ENCODE measurements at regions not wholly inside any gene's neighbourhood (a gene's known extent, or its start where the extent isn't known, plus 50 kb on each side); places are given as distances from the start of the nearest gene placed in this dataset.

DNA sequence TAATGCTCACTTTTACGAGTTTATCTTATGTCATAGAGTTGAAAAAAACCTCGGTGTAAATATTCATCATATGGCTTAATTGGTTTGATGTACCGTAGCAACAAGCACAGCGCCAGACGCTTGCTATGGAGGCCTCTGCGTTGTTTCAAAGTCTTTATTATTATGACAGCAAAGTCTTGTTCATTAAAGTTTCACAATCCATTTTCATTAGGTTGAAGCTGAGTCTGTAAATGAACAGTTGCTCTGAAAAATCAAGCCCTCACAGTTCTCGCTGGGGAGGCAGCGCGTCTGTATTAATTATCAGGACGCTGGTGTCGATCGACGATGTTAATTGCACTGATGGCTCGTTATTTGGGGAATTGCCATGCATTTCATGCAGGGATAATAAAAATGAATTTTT, 185.6 kb downstream of the INSC start:
- H3K4me3 ChIP-seq (replicated peaks in 1 of 3; ENCODE audit: insufficient read depth in 1 of 3, low read depth in 2 of 3, low read length in 3 of 3): no peak overlapping the region
- H3K4me2 ChIP-seq (ENCODE audit: low read depth, low read length): no peak overlapping the region
- ATAC-seq (no peak), FAIRE-seq (no peak), DNase-seq (ENCODE audit: low spot score) (no peak)
- POLR2A ChIA-PET: no interaction called here
- WGBS (ENCODE audit: low lambda C conversion rate): 62% methylated on average over 14 of the region's 14 CpGs
- H3K27ac ChIP-seq (ENCODE audit: extremely low read length, insufficient read depth, low read length): no peak overlapping the region
- no TSS peak for BruUV-seq (replicated peaks)
- H3K79me2 ChIP-seq (ENCODE audit: insufficient read depth, low read length): no peaks in the 10 kb centered on the region
- H3K27me3 ChIP-seq (ENCODE audit: control insufficient read depth in 1 of 2, insufficient read depth in 2 of 2, low read length in 2 of 2): no peaks in the 10 kb centered on the region
- H3K4me1 ChIP-seq (ENCODE audit: insufficient read depth, low read length): no peaks in the 10 kb centered on the region
- H3K36me3 ChIP-seq (replicated peaks in 1 of 2; ENCODE audit: control insufficient read depth in 1 of 2, insufficient read depth in 2 of 2, low read length in 2 of 2): no peaks in the 10 kb centered on the region
- CTCF ChIA-PET (ENCODE audit: low intra/inter-chr PET ratio, low total read pairs): no interaction called here
- no peak overlapping the region for H3K9ac ChIP-seq (ENCODE audit: insufficient read depth, low read depth, low read length)
- no peaks in the 10 kb centered on the region for H3K9me3 ChIP-seq (ENCODE audit: low read length)
- H2AFZ ChIP-seq (ENCODE audit: low read length): no peak overlapping the region
- intact Hi-C loops (cut with micrococcal nuclease; ENCODE audit: unreplicated experiment) (no loop called here), in situ Hi-C loops (cut with HindIII; ENCODE audit: extremely low pct_ligation_motif_present, low pct_unique_long_range_greater_than_20kb) (no loop called here)
- H4K20me1 ChIP-seq (ENCODE audit: insufficient read depth, low read length): no peaks in the 10 kb centered on the region
- TF ChIP-seq DR1 (CRISPR knock-in tag; IDR thresholded peaks at IDR 0.05) (no peak), FOXO1 (CRISPR knock-in tag; IDR thresholded peaks at IDR 0.05) (no peak), DMAP1 (CRISPR knock-in tag; IDR thresholded peaks at IDR 0.05) (no peak), NCOR1 (IDR thresholded peaks at IDR 0.05; ENCODE audit: borderline replicate concordance, low read length) (no peak), KAT7 (CRISPR knock-in tag; IDR thresholded peaks at IDR 0.05; ENCODE audit: borderline replicate concordance) (no peak), SIX4 (CRISPR knock-in tag; IDR thresholded peaks at IDR 0.05) (no peak), ZNF446 (CRISPR knock-in tag; IDR thresholded peaks at IDR 0.05) (no peak), RXRA (CRISPR knock-in tag; IDR thresholded peaks at IDR 0.05) (no peak)
- TF ChIP-seq, protein P1, sequence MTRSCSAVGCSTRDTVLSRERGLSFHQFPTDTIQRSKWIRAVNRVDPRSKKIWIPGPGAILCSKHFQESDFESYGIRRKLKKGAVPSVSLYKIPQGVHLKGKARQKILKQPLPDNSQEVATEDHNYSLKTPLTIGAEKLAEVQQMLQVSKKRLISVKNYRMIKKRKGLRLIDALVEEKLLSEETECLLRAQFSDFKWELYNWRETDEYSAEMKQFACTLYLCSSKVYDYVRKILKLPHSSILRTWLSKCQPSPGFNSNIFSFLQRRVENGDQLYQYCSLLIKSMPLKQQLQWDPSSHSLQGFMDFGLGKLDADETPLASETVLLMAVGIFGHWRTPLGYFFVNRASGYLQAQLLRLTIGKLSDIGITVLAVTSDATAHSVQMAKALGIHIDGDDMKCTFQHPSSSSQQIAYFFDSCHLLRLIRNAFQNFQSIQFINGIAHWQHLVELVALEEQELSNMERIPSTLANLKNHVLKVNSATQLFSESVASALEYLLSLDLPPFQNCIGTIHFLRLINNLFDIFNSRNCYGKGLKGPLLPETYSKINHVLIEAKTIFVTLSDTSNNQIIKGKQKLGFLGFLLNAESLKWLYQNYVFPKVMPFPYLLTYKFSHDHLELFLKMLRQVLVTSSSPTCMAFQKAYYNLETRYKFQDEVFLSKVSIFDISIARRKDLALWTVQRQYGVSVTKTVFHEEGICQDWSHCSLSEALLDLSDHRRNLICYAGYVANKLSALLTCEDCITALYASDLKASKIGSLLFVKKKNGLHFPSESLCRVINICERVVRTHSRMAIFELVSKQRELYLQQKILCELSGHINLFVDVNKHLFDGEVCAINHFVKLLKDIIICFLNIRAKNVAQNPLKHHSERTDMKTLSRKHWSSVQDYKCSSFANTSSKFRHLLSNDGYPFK (CRISPR knock-in tag; IDR thresholded peaks at IDR 0.05; ENCODE audit: borderline replicate concordance): no peak
- TF ChIP-seq, protein P2, sequence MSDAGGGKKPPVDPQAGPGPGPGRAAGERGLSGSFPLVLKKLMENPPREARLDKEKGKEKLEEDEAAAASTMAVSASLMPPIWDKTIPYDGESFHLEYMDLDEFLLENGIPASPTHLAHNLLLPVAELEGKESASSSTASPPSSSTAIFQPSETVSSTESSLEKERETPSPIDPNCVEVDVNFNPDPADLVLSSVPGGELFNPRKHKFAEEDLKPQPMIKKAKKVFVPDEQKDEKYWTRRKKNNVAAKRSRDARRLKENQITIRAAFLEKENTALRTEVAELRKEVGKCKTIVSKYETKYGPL (CRISPR knock-in tag; IDR thresholded peaks at IDR 0.05): no peak
- TF ChIP-seq, protein P3, sequence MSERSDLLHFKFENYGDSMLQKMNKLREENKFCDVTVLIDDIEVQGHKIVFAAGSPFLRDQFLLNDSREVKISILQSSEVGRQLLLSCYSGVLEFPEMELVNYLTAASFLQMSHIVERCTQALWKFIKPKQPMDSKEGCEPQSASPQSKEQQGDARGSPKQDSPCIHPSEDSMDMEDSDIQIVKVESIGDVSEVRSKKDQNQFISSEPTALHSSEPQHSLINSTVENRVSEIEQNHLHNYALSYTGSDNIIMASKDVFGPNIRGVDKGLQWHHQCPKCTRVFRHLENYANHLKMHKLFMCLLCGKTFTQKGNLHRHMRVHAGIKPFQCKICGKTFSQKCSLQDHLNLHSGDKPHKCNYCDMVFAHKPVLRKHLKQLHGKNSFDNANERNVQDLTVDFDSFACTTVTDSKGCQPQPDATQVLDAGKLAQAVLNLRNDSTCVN (CRISPR knock-in tag; IDR thresholded peaks at IDR 0.05; ENCODE audit: borderline replicate concordance): no peak
- TF ChIP-seq, protein P4, sequence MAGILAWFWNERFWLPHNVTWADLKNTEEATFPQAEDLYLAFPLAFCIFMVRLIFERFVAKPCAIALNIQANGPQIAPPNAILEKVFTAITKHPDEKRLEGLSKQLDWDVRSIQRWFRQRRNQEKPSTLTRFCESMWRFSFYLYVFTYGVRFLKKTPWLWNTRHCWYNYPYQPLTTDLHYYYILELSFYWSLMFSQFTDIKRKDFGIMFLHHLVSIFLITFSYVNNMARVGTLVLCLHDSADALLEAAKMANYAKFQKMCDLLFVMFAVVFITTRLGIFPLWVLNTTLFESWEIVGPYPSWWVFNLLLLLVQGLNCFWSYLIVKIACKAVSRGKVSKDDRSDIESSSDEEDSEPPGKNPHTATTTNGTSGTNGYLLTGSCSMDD (CRISPR knock-in tag; IDR thresholded peaks at IDR 0.05): no peak
- TF ChIP-seq, protein P5, sequence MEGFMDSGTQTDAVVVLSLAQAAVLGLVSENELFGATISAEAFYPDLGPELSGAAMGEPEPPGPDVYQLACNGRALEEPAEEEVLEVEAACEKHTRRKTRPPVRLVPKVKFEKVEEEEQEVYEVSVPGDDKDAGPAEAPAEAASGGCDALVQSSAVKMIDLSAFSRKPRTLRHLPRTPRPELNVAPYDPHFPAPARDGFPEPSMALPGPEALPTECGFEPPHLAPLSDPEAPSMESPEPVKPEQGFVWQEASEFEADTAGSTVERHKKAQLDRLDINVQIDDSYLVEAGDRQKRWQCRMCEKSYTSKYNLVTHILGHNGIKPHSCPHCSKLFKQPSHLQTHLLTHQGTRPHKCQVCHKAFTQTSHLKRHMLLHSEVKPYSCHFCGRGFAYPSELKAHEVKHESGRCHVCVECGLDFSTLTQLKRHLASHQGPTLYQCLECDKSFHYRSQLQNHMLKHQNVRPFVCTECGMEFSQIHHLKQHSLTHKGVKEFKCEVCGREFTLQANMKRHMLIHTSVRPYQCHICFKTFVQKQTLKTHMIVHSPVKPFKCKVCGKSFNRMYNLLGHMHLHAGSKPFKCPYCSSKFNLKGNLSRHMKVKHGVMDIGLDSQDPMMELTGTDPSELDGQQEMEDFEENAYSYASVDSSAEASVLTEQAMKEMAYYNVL (CRISPR knock-in tag; IDR thresholded peaks at IDR 0.05; ENCODE audit: borderline replicate concordance): no peak
- TF ChIP-seq, protein P6, sequence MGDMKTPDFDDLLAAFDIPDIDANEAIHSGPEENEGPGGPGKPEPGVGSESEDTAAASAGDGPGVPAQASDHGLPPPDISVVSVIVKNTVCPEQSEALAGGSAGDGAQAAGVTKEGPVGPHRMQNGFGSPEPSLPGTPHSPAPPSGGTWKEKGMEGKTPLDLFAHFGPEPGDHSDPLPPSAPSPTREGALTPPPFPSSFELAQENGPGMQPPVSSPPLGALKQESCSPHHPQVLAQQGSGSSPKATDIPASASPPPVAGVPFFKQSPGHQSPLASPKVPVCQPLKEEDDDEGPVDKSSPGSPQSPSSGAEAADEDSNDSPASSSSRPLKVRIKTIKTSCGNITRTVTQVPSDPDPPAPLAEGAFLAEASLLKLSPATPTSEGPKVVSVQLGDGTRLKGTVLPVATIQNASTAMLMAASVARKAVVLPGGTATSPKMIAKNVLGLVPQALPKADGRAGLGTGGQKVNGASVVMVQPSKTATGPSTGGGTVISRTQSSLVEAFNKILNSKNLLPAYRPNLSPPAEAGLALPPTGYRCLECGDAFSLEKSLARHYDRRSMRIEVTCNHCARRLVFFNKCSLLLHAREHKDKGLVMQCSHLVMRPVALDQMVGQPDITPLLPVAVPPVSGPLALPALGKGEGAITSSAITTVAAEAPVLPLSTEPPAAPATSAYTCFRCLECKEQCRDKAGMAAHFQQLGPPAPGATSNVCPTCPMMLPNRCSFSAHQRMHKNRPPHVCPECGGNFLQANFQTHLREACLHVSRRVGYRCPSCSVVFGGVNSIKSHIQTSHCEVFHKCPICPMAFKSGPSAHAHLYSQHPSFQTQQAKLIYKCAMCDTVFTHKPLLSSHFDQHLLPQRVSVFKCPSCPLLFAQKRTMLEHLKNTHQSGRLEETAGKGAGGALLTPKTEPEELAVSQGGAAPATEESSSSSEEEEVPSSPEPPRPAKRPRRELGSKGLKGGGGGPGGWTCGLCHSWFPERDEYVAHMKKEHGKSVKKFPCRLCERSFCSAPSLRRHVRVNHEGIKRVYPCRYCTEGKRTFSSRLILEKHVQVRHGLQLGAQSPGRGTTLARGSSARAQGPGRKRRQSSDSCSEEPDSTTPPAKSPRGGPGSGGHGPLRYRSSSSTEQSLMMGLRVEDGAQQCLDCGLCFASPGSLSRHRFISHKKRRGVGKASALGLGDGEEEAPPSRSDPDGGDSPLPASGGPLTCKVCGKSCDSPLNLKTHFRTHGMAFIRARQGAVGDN (CRISPR knock-in tag; IDR thresholded peaks at IDR 0.05): no peak
